Smooth muscle cell (in vitro differentiated cells): ENCODE measurements at regions not wholly inside any gene's neighbourhood (a gene's known extent, or its start where the extent isn't known, plus 50 kb on each side); places are given as distances from the start of the nearest gene placed in this dataset.

ENCODE experiments used
- DNase-seq: peaks from one replicate; lab custom pipeline; 2025; ENCODE audit not compliant: unreplicated experiment; lab: John Stamatoyannopoulos, UW
- H2AFZ ChIP-seq: fragments of 200-600 bp; sonication (generic); 2 replicates; pipeline ENCODE4 v1.6.0; 2016; ENCODE audit warnings: antibody characterized with exemption, low read depth, mild to moderate bottlenecking
- H3F3A ChIP-seq: fragments of 200-600 bp; sonication (generic); 2 replicates; pipeline ENCODE4 v1.6.0; 2017; ENCODE audit warnings: antibody characterized with exemption, low read depth
- H3K27ac ChIP-seq: fragments of 200-600 bp; sonication (generic); 2 replicates; pipeline ENCODE4 v1.5.1; 2016; ENCODE audit warnings: low read depth, mild to moderate bottlenecking
- H3K27me3 ChIP-seq: fragments of 200-600 bp; sonication (generic); 2 replicates; pipeline ENCODE4 v1.6.1; 2016; ENCODE audit warnings: low read depth, mild to moderate bottlenecking
- H3K36me3 ChIP-seq: fragments of 200-600 bp; sonication (generic); 2 replicates; pipeline ENCODE4 v1.5.1; 2016; ENCODE audit warnings: low read depth
- H3K4me1 ChIP-seq: fragments of 200-600 bp; sonication (generic); 2 replicates; pipeline ENCODE4 v1.5.1; 2016; ENCODE audit warnings: low read depth
- H3K4me2 ChIP-seq: fragments of 200-600 bp; sonication (generic); 2 replicates; pipeline ENCODE4 v1.6.0; 2016; ENCODE audit warnings: mild to moderate bottlenecking
- H3K4me3 ChIP-seq: fragments of 200-600 bp; sonication (generic); 2 replicates; pipeline ENCODE4 v1.5.1; 2016; ENCODE audit warnings: mild to moderate bottlenecking
- H3K79me2 ChIP-seq: fragments of 200-600 bp; sonication (generic); 2 replicates; pipeline ENCODE4 v1.6.0; 2016; ENCODE audit warnings: low read depth, mild to moderate bottlenecking
- H3K9ac ChIP-seq: fragments of 200-600 bp; sonication (generic); 2 replicates; pipeline ENCODE4 v1.6.0; 2016; ENCODE audit warnings: low read depth
- H3K9me3 ChIP-seq: fragments of 200-600 bp; sonication (generic); replicated peaks from 2 replicates; pipeline ENCODE4 v1.5.1; 2016; ENCODE audit warnings: low read depth
- H4K20me1 ChIP-seq: fragments of 200-600 bp; sonication (generic); 2 replicates; pipeline ENCODE4 v1.6.0; 2016; ENCODE audit warnings: low read depth
- WGBS: methylation state at CpG from one replicate; pipeline ENCODE4 v1.1.7; 2016; ENCODE audit warnings: low lambda C conversion rate; 5-methylcytosine and 5-hydroxymethylcytosine counted together
- TF ChIP-seq, protein P1 (sequence below): fragments of 200-600 bp; sonication (generic); IDR thresholded peaks from 2 replicates; pipeline ENCODE4 v1.5.1; 2017; ENCODE audit warnings: borderline replicate concordance, mild to moderate bottlenecking, antibody characterized with exemption; ENCODE audit not compliant: insufficient read depth, poor library complexity, severe bottlenecking

DNA sequence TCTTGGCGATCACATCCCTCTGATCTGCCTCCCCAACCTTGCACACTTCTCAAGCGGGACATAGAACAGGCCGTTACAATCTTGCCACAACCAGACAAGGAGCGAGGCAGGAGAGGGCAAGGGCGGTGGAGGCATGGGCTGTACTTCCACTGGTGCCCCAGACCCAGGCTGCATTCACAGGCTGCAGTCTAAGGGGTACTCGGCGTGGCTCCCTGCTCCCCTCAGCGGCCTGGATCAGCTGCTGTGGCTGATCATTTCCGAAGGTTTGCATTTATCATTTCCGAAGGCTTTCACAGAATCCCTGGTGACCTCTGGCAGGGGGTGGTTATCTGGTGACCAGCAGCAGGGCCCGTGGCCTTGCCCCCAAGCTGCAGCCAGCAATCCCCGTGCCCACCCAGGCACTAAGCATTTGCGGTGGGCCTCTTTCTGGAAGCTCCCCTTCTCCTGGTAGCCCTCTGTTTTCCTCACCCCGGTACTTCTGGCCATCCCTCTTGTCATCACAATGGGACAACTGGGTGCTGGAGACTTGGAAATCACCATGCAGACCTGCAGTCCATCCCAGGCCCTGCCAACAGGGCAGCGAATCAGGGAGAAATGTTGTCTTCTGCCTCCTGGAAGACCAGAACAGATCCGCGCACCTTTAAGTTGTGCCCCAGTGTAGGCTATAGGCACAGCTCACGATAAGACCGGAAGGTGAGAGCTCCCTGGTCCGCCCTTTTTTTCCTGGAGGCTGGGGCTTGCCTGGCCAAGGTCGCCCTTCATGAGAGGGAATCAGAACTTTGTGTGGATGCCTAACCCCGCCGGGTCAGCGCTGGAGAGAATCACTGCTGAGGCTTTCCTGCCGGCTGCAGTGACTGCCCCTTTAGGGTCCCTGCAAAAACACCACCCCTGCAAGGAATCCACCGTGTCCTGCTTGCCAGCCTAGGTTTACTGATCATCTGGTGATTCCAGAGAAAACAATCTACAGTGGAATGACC lies 1739.1 kb downstream of the TP53TG3F start:
- Histone ChIP-seq H3K4me1 (no peaks in the 10 kb centered on the region), H3K27me3 (no peaks in the 10 kb centered on the region), H3K9me3 (peaks cover 2% of the 10 kb centered on the region), H4K20me1 (no peaks in the 10 kb centered on the region), H3K36me3 (no peaks in the 10 kb centered on the region), H3K27ac (no peak overlapping the region), H3K9ac (no peak overlapping the region), H3K4me2 (no peak overlapping the region), H3K79me2 (no peaks in the 10 kb centered on the region), H3F3A (no peaks in the 10 kb centered on the region), H3K4me3 (no peak overlapping the region), H2AFZ (no peak overlapping the region)
- DNase-seq = no peak
- TF ChIP-seq, protein P1, sequence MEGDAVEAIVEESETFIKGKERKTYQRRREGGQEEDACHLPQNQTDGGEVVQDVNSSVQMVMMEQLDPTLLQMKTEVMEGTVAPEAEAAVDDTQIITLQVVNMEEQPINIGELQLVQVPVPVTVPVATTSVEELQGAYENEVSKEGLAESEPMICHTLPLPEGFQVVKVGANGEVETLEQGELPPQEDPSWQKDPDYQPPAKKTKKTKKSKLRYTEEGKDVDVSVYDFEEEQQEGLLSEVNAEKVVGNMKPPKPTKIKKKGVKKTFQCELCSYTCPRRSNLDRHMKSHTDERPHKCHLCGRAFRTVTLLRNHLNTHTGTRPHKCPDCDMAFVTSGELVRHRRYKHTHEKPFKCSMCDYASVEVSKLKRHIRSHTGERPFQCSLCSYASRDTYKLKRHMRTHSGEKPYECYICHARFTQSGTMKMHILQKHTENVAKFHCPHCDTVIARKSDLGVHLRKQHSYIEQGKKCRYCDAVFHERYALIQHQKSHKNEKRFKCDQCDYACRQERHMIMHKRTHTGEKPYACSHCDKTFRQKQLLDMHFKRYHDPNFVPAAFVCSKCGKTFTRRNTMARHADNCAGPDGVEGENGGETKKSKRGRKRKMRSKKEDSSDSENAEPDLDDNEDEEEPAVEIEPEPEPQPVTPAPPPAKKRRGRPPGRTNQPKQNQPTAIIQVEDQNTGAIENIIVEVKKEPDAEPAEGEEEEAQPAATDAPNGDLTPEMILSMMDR = no peak
- WGBS = 78% methylated on average over 26 of the region's 26 CpGs

DNA sequence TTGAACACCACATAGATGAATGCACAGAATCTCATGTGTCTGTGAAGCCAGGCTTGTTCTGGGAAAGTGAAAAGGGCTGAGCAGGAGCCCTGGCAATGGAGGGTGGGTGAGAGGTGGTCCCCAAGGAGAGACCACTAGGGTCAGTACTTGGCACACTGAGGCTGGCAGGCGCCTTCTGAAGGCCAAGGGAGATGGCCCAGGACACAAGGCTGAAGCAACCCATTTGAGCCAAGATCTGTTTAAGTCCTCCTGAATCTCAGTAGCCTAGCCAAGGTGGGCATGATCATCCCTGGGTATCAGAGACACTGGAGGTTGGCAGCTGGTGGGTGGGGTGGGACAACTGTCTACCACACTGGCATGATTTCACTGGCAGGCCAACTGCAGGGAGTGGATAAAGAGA lies 1741.2 kb downstream of the TP53TG3F start:
- Histone ChIP-seq H2AFZ (no peak overlapping the region), H3K4me1 (no peaks in the 10 kb centered on the region), H3K9ac (no peak overlapping the region), H3K4me3 (no peak overlapping the region), H4K20me1 (no peaks in the 10 kb centered on the region), H3K79me2 (no peaks in the 10 kb centered on the region), H3K27me3 (no peaks in the 10 kb centered on the region), H3K9me3 (no peaks in the 10 kb centered on the region), H3K27ac (no peak overlapping the region), H3K36me3 (no peaks in the 10 kb centered on the region), H3K4me2 (no peak overlapping the region), H3F3A (no peaks in the 10 kb centered on the region)
- WGBS = 40% methylated on average over 1 of the region's 1 CpG
- DNase-seq = no peak
- TF ChIP-seq, protein P1 = no peak

GRCh38 chr16:35201151-35201550 lies 1741.7 kb downstream of the TP53TG3F start:
- H3K4me1 ChIP-seq = no peaks in the 10 kb centered on the region
- TF ChIP-seq, protein P1 = no peak
- H3K9me3 ChIP-seq = no peaks in the 10 kb centered on the region
- no peak overlapping the region for H2AFZ ChIP-seq
- DNase-seq = no peak
- no peaks in the 10 kb centered on the region for H4K20me1 ChIP-seq
- H3K4me2 ChIP-seq = no peak overlapping the region
- no peaks in the 10 kb centered on the region for H3K36me3 ChIP-seq
- H3K4me3 ChIP-seq = no peak overlapping the region
- no peaks in the 10 kb centered on the region for H3K79me2 ChIP-seq
- no peaks in the 10 kb centered on the region for H3F3A ChIP-seq
- H3K27ac ChIP-seq = no peak overlapping the region
- H3K9ac ChIP-seq = no peak overlapping the region
- H3K27me3 ChIP-seq = no peaks in the 10 kb centered on the region
- 72% methylated on average over 5 of the region's 5 CpGs for WGBS

GRCh38 chr16:35203636-35204035 lies 1744.2 kb downstream of the TP53TG3F start:
- H3K79me2 ChIP-seq = no peaks in the 10 kb centered on the region
- H2AFZ ChIP-seq = no peak overlapping the region
- H3K36me3 ChIP-seq = no peaks in the 10 kb centered on the region
- H3K4me3 ChIP-seq = no peak overlapping the region
- no peaks in the 10 kb centered on the region for H3K9me3 ChIP-seq
- no peaks in the 10 kb centered on the region for H3F3A ChIP-seq
- H3K4me1 ChIP-seq = no peaks in the 10 kb centered on the region
- TF ChIP-seq, protein P1 = no peak
- WGBS = 60% methylated on average over 2 of the region's 2 CpGs
- no peak for DNase-seq
- no peak overlapping the region for H3K9ac ChIP-seq
- no peaks in the 10 kb centered on the region for H4K20me1 ChIP-seq
- H3K27me3 ChIP-seq = no peaks in the 10 kb centered on the region
- no peak overlapping the region for H3K4me2 ChIP-seq
- no peak overlapping the region for H3K27ac ChIP-seq
